ENCODE measurements at regions not wholly inside any gene's neighbourhood (a gene's known extent, or its start where the extent isn't known, plus 50 kb on each side); places are given as distances from the start of the nearest gene placed in this dataset.

DNA sequence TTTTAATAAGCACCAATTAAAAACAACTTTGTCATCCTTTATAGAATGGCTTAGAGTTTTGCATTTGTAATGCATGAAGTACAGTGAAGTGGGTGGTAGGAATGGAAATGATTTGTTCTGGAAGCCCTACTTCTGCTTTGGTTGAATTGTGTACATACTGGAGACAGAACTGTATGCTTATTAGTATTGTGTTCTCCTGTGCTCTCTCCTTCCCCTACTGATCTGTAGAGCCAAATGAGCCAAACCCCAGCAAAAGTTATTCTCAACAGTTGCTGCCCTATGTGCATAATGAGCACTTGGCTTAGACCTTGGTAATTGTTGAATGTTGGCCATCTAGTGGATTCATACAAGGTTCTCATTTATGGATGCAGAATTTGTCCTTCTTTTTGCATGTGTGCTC lies 916.1 kb downstream of the GALC start:
- TF ChIP-seq, protein P1, sequence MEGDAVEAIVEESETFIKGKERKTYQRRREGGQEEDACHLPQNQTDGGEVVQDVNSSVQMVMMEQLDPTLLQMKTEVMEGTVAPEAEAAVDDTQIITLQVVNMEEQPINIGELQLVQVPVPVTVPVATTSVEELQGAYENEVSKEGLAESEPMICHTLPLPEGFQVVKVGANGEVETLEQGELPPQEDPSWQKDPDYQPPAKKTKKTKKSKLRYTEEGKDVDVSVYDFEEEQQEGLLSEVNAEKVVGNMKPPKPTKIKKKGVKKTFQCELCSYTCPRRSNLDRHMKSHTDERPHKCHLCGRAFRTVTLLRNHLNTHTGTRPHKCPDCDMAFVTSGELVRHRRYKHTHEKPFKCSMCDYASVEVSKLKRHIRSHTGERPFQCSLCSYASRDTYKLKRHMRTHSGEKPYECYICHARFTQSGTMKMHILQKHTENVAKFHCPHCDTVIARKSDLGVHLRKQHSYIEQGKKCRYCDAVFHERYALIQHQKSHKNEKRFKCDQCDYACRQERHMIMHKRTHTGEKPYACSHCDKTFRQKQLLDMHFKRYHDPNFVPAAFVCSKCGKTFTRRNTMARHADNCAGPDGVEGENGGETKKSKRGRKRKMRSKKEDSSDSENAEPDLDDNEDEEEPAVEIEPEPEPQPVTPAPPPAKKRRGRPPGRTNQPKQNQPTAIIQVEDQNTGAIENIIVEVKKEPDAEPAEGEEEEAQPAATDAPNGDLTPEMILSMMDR (IDR thresholded peaks at IDR 0.05; ENCODE audit: extremely low read depth in 1 of 2, insufficient read depth in 1 of 2, low read depth in 1 of 2, low read length in 2 of 2): no peak
- TF ChIP-seq POLR2AphosphoS5 (IDR thresholded peaks at IDR 0.05; ENCODE audit: insufficient read depth, low read depth, low read length): no peak
- no peak for TF ChIP-seq EZH2 (IDR thresholded peaks at IDR 0.05; ENCODE audit: borderline replicate concordance, low read depth, low read length, severe bottlenecking)
- no peak for TF ChIP-seq POLR2A (IDR thresholded peaks at IDR 0.05; ENCODE audit: low read depth, low read length)
- TF ChIP-seq, protein P2, sequence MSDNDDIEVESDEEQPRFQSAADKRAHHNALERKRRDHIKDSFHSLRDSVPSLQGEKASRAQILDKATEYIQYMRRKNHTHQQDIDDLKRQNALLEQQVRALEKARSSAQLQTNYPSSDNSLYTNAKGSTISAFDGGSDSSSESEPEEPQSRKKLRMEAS (IDR thresholded peaks at IDR 0.05; ENCODE audit: insufficient read depth, insufficient read length): no peak
- TF ChIP-seq JUN (IDR thresholded peaks at IDR 0.05; ENCODE audit: borderline replicate concordance, insufficient read depth, insufficient read length, low read depth): no peak
- no peak for TF ChIP-seq MYC (IDR thresholded peaks at IDR 0.05; ENCODE audit: low read depth, low read length)
